ENCODE measurements at regions not wholly inside any gene's neighbourhood (a gene's known extent, or its start where the extent isn't known, plus 50 kb on each side); places are given as distances from the start of the nearest gene placed in this dataset.
A peak's percentile ranks its signal among the peaks of the same experiment; 100 is the strongest.
"Not testable (repeated sequence)": the region's sequence is repeated elsewhere in the genome, so short reads cannot be mapped to it uniquely, and the experiment has no call there.

GRCh38 chr22:19643448-19644313 lies 70.6 kb upstream of the SEPTIN5 start:
- peak; percentile 74 for DNase-seq

- DNase-seq: peak; percentile 55
These were observed 69.7 kb upstream of the SEPTIN5 start for GRCh38 chr22:19644314-19645223.

DNA sequence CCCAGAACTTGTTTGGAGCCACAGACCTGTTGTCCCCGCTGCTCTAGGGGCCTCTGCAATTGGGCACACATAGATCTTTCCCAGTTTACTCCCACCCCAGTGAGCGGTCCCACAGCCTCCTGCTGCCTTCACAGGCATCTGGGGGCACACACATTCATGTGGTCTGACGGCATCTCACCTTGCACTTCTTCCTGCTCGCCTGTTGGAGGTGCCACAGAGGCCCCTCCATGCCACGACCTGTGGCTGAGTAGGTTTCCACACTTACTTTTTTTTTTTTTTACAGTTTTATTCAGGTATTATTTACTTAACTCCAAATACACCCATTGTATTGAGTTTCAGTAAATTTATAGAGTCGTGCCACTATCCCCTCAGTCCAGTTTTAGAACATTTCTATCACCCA lies 68.9 kb upstream of the SEPTIN5 start:
- no peak for DNase-seq

- no peak for DNase-seq
These were observed 68.4 kb upstream of the SEPTIN5 start for GRCh38 chr22:19645905-19646304.

GRCh38 chr22:19646383-19646782 lies 67.9 kb upstream of the SEPTIN5 start:
- no peak for DNase-seq

GRCh38 chr22:19648419-19648929 lies 65.8 kb upstream of the SEPTIN5 start:
- DNase-seq: peak; percentile 58

DNA sequence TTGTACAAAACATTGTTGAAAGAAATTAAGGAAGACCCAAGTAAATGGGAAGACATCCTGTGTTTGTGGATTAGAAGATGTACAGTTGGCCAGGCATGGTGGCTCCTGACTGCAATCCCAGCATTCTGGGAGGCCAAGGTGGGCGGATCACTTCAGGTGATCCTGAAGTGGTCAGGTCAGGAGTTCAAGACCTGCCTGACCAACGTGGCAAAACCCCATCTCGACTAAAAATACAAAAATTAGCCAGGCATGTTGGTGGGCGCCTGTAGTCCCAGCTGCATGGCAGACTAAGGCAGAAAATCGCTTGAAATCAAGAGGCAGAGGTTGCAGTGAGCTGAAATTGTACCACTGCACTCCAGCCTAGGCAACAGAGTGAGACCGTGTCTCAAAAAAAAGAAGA lies 62.0 kb upstream of the SEPTIN5 start:
- no peak for DNase-seq

DNA sequence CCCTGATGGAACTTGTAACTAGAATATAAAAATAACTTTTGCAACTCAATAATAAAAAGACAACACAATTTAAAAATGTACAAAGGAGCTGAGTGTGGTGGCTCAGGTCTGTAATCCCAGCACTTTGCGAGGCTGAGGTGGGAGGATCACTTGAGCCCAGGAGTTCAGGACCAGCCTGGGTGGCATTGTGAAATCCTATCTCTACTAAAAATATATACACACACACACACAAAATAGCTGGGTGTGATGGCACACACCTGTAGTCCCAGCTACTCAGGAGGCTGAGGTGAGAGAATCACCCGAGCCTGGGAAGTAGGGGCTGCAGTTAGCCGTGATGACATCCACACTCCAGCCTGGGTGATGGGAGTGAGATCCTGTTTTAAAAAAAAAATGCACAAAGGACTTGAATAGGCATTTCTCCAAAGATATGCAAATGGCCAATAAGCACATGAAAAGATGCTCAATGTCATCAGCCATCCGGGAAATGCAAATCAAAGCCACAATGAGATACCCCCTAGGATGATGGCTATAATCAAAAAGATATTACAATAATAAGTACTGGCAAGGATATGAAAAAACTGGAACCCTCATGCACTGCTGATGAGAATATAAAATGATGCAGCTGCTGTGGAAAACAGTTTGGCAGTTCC lies 59.8 kb upstream of the SEPTIN5 start:
- DNase-seq: no peak

- DNase-seq: no peak
These were observed 58.9 kb upstream of the SEPTIN5 start for GRCh38 chr22:19655399-19655798.

DNA sequence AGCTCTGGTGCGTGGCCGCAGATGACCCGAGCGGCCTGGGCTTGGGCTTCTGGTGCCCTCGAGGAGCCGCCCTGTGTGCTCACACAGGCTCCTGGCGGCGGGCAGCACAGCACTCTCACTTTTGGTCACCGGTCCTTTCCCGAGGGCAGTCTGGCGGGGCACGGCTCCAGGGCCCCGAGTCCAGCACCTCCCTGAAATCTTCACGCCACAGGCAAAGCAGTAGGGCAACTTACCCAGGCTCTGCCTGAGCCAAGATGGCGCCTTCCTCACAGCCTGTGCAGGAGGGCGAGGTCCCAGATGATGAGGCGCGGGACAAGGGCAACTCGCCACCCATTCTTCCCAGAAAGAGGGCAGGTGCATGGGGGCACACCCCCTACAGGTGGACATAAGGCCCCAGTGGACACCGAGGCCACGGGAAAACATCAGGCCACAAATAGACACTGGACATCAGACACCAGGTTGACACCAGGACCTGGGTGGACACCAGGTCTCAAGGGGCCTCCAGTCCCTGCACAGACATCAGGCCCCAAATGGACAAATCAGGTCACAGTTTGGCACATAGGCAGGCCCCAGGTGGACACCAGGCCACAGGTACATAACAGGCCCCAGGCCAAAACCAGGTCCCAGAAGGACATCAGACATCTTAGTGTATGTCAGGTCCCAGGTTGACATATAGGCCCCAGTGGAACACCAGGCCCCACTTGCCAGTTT lies 57.6 kb upstream of the SEPTIN5 start:
- no peak for DNase-seq

DNA sequence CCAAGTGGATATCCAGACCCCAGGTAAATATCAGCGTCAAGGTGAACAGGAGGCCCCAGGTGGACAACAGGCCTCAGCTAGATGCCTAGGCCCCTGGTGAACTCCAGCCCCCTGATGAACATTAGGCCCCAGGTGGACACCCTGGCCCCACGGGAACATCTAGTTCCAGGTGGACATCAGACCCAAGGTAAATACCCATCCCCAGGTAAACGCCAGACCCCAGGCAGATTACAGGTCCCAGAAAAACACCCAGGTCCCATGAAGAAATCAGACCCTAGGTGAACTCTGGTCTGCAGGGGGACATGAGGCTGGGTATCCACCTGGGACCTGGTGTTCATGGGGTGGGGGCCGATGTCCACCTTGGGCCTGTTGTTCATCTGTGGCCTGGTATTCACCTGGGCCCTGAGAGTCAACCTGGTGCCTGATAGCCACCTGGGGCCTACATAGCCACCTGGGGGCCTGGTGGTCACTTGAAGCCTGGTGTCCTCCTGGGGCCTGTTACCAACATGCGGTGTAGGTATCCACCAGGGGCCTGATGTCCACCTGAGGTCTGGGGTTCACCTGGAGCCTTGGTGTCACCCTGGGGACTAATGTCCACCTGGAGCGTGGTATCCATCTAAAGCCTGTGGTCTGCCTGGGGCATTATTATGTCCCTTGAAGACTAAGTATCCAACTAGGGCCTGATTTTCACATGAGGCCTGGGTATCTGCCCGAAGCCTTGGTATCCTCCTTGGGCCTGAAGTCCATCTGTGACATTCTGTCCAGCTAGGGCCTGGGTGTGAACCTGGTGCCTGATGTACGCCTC lies 56.8 kb upstream of the SEPTIN5 start:
- no peak for DNase-seq

DNA sequence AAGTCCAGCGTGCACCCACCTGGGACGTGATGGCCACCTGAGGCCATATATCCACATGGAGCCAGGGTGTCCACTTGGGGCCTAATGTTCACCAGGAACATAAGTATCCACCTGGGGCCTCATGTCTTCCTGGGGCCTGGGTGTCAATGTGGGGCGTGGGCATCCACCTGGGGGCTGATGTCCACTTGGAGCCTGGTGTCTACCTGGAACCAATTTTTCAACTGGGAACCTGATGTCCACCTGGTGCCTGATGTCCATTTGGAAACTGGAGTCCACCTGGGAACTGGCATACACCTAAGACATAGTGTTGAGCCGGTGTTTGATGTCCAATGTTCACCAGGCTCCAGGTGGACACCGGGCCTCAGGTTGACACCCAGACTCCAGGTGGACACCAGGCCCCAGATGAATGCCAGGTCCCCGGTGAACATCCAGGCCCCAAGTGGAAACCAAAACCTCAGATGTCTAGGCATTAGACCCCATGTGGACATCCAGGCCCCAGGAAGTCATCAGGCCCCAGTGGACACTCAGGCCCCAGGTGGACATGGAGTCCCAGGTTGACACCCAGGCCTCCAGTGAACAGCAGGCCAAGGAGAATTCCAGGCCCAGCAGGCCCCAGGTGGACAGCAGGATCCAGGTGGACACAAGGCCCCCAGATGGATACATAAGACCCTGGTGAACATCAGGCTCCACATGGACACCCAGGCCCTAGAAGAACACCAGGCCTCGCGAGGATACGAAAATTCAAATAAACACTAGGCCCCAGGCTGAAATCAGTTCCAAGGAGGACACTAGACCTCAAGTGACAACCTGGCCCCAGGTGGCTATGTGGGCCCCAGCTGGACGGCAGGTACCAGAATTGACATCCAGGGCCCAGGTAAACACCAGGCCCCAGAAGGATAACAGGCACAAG lies 56.0 kb upstream of the SEPTIN5 start:
- no peak for DNase-seq

DNA sequence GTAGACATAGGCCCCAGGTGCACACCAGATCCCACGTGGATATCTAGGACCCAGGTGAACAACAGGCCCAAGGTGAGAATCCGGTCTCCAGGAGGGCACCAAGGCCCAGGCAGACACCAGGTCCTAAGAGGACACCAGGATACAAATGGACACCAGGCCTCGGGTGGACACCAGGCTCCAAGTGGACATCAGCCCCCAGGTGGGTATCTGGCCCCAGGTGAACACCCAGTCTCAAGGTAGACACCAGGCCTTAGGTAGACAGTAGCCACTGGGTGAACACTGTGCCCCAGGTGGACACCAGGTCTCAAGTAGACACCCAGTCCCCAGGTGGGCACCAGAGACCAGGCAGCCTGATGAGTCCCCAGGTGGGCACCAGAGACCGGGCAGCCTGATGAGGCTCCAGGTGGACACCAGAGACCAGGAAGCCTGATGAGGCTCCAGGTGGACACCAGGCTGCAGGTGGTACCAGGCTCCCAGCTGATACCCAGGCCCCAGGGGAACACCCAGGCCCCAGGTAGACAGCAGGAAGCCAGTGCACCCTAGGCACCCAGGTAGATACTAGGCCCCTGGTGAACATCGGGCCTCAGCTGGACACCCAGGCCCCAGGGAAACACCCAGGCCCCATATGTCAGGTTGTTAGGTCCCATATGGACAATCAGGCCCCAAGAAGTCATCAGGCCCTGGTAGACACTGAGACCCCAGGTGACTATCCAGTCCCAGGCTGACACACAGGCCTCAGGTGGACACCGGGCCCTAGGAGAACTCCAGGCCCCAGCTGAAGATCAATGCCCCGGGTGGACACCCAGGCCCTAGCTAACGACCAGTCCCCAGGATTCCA lies 55.1 kb upstream of the SEPTIN5 start:
- no peak for DNase-seq

- no peak for DNase-seq
These were observed 54.4 kb upstream of the SEPTIN5 start for GRCh38 chr22:19659805-19660345.

- DNase-seq: not testable (repeated sequence)
These were observed 53.7 kb upstream of the SEPTIN5 start for GRCh38 chr22:19660583-19660982.

DNA sequence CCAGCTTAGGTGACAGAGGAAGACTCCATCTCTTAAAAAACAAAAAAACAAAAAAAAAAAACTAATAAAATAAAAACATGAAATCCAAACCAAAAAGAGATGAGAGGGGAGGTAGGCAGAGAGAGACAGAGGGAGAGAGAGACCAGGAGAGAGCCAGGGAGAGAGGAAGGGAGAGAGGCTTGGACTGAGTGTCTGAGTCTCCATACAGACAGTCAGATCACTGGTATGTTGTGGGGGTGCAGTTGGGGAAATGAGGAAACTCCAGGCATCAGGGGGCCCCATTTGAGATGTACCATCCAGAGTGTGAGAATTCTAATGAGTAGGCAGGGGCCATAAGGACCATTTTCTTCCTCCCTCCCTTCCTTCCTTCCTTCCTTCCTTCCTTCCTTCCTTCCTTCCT lies 53.1 kb upstream of the SEPTIN5 start:
- DNase-seq: no peak

- not testable (repeated sequence) for DNase-seq
These were observed 52.1 kb upstream of the SEPTIN5 start for GRCh38 chr22:19662049-19662684.

GRCh38 chr22:19663286-19663815 lies 51.0 kb upstream of the SEPTIN5 start:
- DNase-seq: peak; percentile 36

Measured in OCI-M1 (cell line).